ENCODE measurements at regions not wholly inside any gene's neighbourhood (a gene's known extent, or its start where the extent isn't known, plus 50 kb on each side); places are given as distances from the start of the nearest gene placed in this dataset.

- TF ChIP-seq CTCF (IDR thresholded peaks at IDR 0.05; ENCODE audit: unreplicated experiment) = no peak
- H3K36me3 Mint-ChIP-seq = no peaks in the 10 kb centered on the region
- no peak overlapping the region for H3K27ac Mint-ChIP-seq
- peaks cover 10% of the 10 kb centered on the region for H3K4me1 Mint-ChIP-seq
- no peak for DNase-seq (ENCODE audit: low spot score in 2 of 2, unreplicated experiment in 2 of 2)
- H3K4me3 Mint-ChIP-seq = no peak overlapping the region
- H3K27me3 Mint-ChIP-seq (ENCODE audit: low read depth) = no peaks in the 10 kb centered on the region
- peaks cover 19% of the 10 kb centered on the region for H3K9me3 Mint-ChIP-seq
Measured at GRCh38 chr4:173747537-173748257, 217.7 kb upstream of the HAND2 start.

- H3K27ac Mint-ChIP-seq = no peak overlapping the region
- H3K4me1 Mint-ChIP-seq = peaks cover 10% of the 10 kb centered on the region
- DNase-seq (ENCODE audit: low spot score in 2 of 2, unreplicated experiment in 2 of 2) = no peak
- no peak for TF ChIP-seq CTCF (IDR thresholded peaks at IDR 0.05; ENCODE audit: unreplicated experiment)
- no peaks in the 10 kb centered on the region for H3K27me3 Mint-ChIP-seq (ENCODE audit: low read depth)
- H3K36me3 Mint-ChIP-seq = no peaks in the 10 kb centered on the region
- H3K4me3 Mint-ChIP-seq = no peak overlapping the region
- H3K9me3 Mint-ChIP-seq = peaks cover 11% of the 10 kb centered on the region
Measured at GRCh38 chr4:173746424-173746823, 216.4 kb upstream of the HAND2 start.

- Mint-ChIP-seq H3K36me3 (no peaks in the 10 kb centered on the region), H3K4me3 (no peak overlapping the region), H3K9me3 (peaks cover 8% of the 10 kb centered on the region), H3K27me3 (ENCODE audit: low read depth) (no peaks in the 10 kb centered on the region), H3K27ac (no peak overlapping the region), H3K4me1 (peaks cover 10% of the 10 kb centered on the region)
- no peak for DNase-seq (ENCODE audit: low spot score in 2 of 2, unreplicated experiment in 2 of 2)
- no peak for TF ChIP-seq CTCF (IDR thresholded peaks at IDR 0.05; ENCODE audit: unreplicated experiment)
Measured at GRCh38 chr4:173745765-173746164, 215.7 kb upstream of the HAND2 start.

GRCh38 chr4:173736840-173737239, 206.8 kb upstream of the HAND2 start:
- no peak for TF ChIP-seq CTCF (IDR thresholded peaks at IDR 0.05; ENCODE audit: unreplicated experiment)
- Mint-ChIP-seq H3K27me3 (ENCODE audit: low read depth) (peaks cover 2% of the 10 kb centered on the region), H3K36me3 (no peaks in the 10 kb centered on the region), H3K4me3 (no peak overlapping the region), H3K9me3 (no peaks in the 10 kb centered on the region), H3K27ac (no peak overlapping the region), H3K4me1 (peaks cover 2% of the 10 kb centered on the region)
- DNase-seq (ENCODE audit: low spot score in 2 of 2, unreplicated experiment in 2 of 2) = no peak

GRCh38 chr4:173735585-173735984, 205.6 kb upstream of the HAND2 start:
- H3K9me3 Mint-ChIP-seq = no peaks in the 10 kb centered on the region
- no peak overlapping the region for H3K27ac Mint-ChIP-seq
- no peaks in the 10 kb centered on the region for H3K36me3 Mint-ChIP-seq

More at GRCh38 chr4:173735585-173735984, 205.6 kb upstream of the HAND2 start:
- H3K4me1 Mint-ChIP-seq = peaks cover 2% of the 10 kb centered on the region
- peaks cover 2% of the 10 kb centered on the region for H3K27me3 Mint-ChIP-seq (ENCODE audit: low read depth)
- TF ChIP-seq CTCF (IDR thresholded peaks at IDR 0.05; ENCODE audit: unreplicated experiment) = no peak
- H3K4me3 Mint-ChIP-seq = no peak overlapping the region
- DNase-seq (ENCODE audit: low spot score in 2 of 2, unreplicated experiment in 2 of 2) = no peak

All from mesothelial cell of epicardium (in vitro differentiated cells).